B cell (primary cell): ENCODE measurements at regions not wholly inside any gene's neighbourhood (a gene's known extent, or its start where the extent isn't known, plus 50 kb on each side); places are given as distances from the start of the nearest gene placed in this dataset.

Source experiments
- ATAC-seq: fragments of 200-7000 bp; cut with Tn5 transposase; one replicate; pipeline ENCODE4 v1.10.0; 2021; ENCODE audit warnings: low read depth, mild to moderate bottlenecking, moderate number of reproducible peaks, moderate library complexity
- CTCF ChIA-PET: fragments of 350-600 bp; sonication (Branson Sonifier 250); formaldehyde crosslinking; loops from one replicate; lab custom pipeline; 2021; ENCODE audit warnings: antibody characterized with exemption, inconsistent platforms; lab: Charles Lee
- POLR2A ChIA-PET: fragments of 350-600 bp; sonication (Branson Sonifier 250); formaldehyde crosslinking; loops from one replicate; lab custom pipeline; 2021; ENCODE audit warnings: antibody characterized with exemption; lab: Charles Lee
- DNase-seq: peaks from one replicate; pipeline ENCODE4 v3.0.0; 2013
- H2AFZ ChIP-seq: 2 replicates; pipeline ENCODE4 v1.6.1; 2012; ENCODE audit warnings: mild to moderate bottlenecking, low read depth, low read length; ENCODE audit not compliant: insufficient read depth, poor library complexity, severe bottlenecking
- H3K27ac ChIP-seq, 2 donors: 1 replicate in 1 of 2; 2 replicates in 1 of 2; pipeline ENCODE4 v1.5.1; 2012 to 2013; ENCODE audit warnings: low read length in 2 of 2, mild to moderate bottlenecking in 2 of 2, moderate library complexity in 1 of 2
- H3K27me3 ChIP-seq, 4 experiments: fragments of 200-600 bp in 1 of 4; sonication (generic) in 1 of 4; replicated peaks in 1 of 4; 1 replicate in 2 of 4; 2 replicates in 2 of 4; pipeline versions ENCODE4 v1.6.1 to v1.7.0; 2013 to 2016; ENCODE audit warnings: low read length in 3 of 4, mild to moderate bottlenecking in 2 of 4, mixed read lengths in 1 of 4, moderate library complexity in 1 of 4; ENCODE audit not compliant: insufficient read depth in 4 of 4, control insufficient read depth in 3 of 4; ENCODE audit errors: control extremely low read depth in 1 of 4
- H3K36me3 ChIP-seq, 2 experiments: replicated peaks in 1 of 2; 1 replicate in 1 of 2; 2 replicates in 1 of 2; pipeline versions ENCODE4 v1.6.1 to v1.7.1; 2013; ENCODE audit warnings: low read length in 1 of 2; ENCODE audit not compliant: insufficient read depth in 2 of 2, control insufficient read depth in 1 of 2; ENCODE audit errors: control extremely low read depth in 1 of 2, extremely low read depth in 1 of 2
- H3K4me1 ChIP-seq, 2 donors: fragments of 200-600 bp in 1 of 2; sonication (generic) in 1 of 2; 1 replicate in 1 of 2; 2 replicates in 1 of 2; pipeline versions ENCODE4 v1.5.1 to v1.6.1; 2013 to 2017; ENCODE audit warnings: low read length in 2 of 2; ENCODE audit not compliant: control insufficient read depth in 2 of 2, insufficient read depth in 2 of 2
- H3K4me2 ChIP-seq: replicated peaks from 2 replicates; pipeline ENCODE3; 2012; ENCODE audit warnings: mild to moderate bottlenecking, low read depth, low read length; ENCODE audit not compliant: poor library complexity, severe bottlenecking
- H3K4me3 ChIP-seq, 5 experiments: fragments of 200-600 bp in 1 of 5; sonication (generic) in 1 of 5; 1 replicate in 3 of 5; 2 replicates in 2 of 5; pipeline versions ENCODE4 v1.5.1 to v1.7.0; 2011 to 2016; ENCODE audit warnings: low read length in 4 of 5, mild to moderate bottlenecking in 4 of 5, low read depth in 2 of 5, control low read depth in 1 of 5, moderate library complexity in 1 of 5; ENCODE audit not compliant: insufficient read depth in 1 of 5; ENCODE audit errors: control extremely low read depth in 1 of 5, extremely low read depth in 1 of 5
- H3K79me2 ChIP-seq: fragments of 200-600 bp; sonication (generic); one replicate; pipeline ENCODE4 v1.6.0; 2016; ENCODE audit warnings: low read length; ENCODE audit not compliant: control insufficient read depth, insufficient read depth
- H3K9ac ChIP-seq: fragments of 200-600 bp; sonication (generic); 2 replicates; pipeline ENCODE4 v1.6.1; 2017; ENCODE audit warnings: mild to moderate bottlenecking, low read length, moderate library complexity
- H3K9me3 ChIP-seq, 3 donors: one replicate each; pipeline versions ENCODE4 v1.6.1 to v1.7.1; 2013; ENCODE audit warnings: low read length in 2 of 3; ENCODE audit not compliant: control insufficient read depth in 2 of 3, insufficient read depth in 1 of 3; ENCODE audit errors: control extremely low read depth in 1 of 3
- H4K20me1 ChIP-seq: 2 replicates; pipeline ENCODE4 v1.6.0; 2012; ENCODE audit warnings: mild to moderate bottlenecking, low read length; ENCODE audit not compliant: insufficient read depth, control insufficient read depth, poor library complexity, severe bottlenecking
- H3K27ac Mint-ChIP-seq: one replicate; pipeline ENCODE4 v1.8.0; 2021; ENCODE audit warnings: mixed read lengths
- H3K27me3 Mint-ChIP-seq: one replicate; pipeline ENCODE4 v1.8.0; 2021; ENCODE audit warnings: mixed read lengths
- H3K4me1 Mint-ChIP-seq: one replicate; pipeline ENCODE4 v1.8.0; 2021; ENCODE audit warnings: mixed read lengths
- H3K4me3 Mint-ChIP-seq: one replicate; pipeline ENCODE4 v1.8.0; 2021; ENCODE audit warnings: mixed read lengths
- H3K9me3 Mint-ChIP-seq: one replicate; pipeline ENCODE4 v1.8.0; 2022; ENCODE audit warnings: mixed read lengths; ENCODE audit not compliant: insufficient read depth
- CTCF ChIP-seq: fragments of 200-600 bp; IDR thresholded peaks from one replicate; pipeline ENCODE4 v1.8.0; 2022; ENCODE audit warnings: antibody characterized with exemption, mild to moderate bottlenecking
- EZH2 ChIP-seq: IDR thresholded peaks from 2 replicates; pipeline ENCODE4 v1.6.1; 2012; ENCODE audit warnings: borderline replicate concordance, low read depth, mild to moderate bottlenecking, moderate library complexity, low read length; ENCODE audit not compliant: insufficient read depth, poor library complexity, severe bottlenecking
- WGBS: methylation state at CpG from one replicate; pipeline ENCODE4 v1.1.5; 2013; ENCODE audit warnings: missing lambda C conversion rate; ENCODE audit not compliant: insufficient coverage; 5-methylcytosine and 5-hydroxymethylcytosine counted together
- intact Hi-C: fragments of 100-400 bp; cut with micrococcal nuclease; formaldehyde crosslinking; loops from one replicate; pipeline ENCODE4 v1.10.0; 2022

GRCh38 chr1:29499104-29499650 lies 262.9 kb downstream of the PTPRU start:
- ChIA-PET POLR2A (no interaction called here), CTCF (no interaction called here)
- Histone ChIP-seq H3K9ac (no peak overlapping the region), H3K4me3 (no peak overlapping the region), H3K27ac (no peak overlapping the region), H3K36me3 (no peaks in the 10 kb centered on the region), H3K27me3 (peaks cover 0 to 9% (median 3%) of the 10 kb centered on the region in 4 experiments), H3K4me1 (no peaks in the 10 kb centered on the region), H3K4me2 (no peak overlapping the region), H4K20me1 (no peaks in the 10 kb centered on the region), H3K9me3 (peaks cover 0 to 19% (median 6%) of the 10 kb centered on the region in 3 donors), H2AFZ (no peak overlapping the region), H3K79me2 (no peaks in the 10 kb centered on the region)
- Mint-ChIP-seq H3K27me3 (peaks cover 34% of the 10 kb centered on the region), H3K4me1 (no peaks in the 10 kb centered on the region), H3K27ac (no peak overlapping the region), H3K9me3 (peaks cover 4% of the 10 kb centered on the region), H3K4me3 (no peak overlapping the region)
- TF ChIP-seq CTCF (no peak), EZH2 (no peak)
- intact Hi-C loops: no loop called here
- 70% methylated on average over 6 of the region's 9 CpGs for WGBS
- DNase-seq: no peak
- no peak for ATAC-seq

- no peak overlapping the region for H3K4me2 ChIP-seq
These were observed 262.1 kb downstream of the PTPRU start for GRCh38 chr1:29498126-29499103.

More at GRCh38 chr1:29498126-29499103, 262.1 kb downstream of the PTPRU start:
- DNase-seq: no peak
- Mint-ChIP-seq H3K4me3 (no peak overlapping the region), H3K27me3 (peaks cover 31% of the 10 kb centered on the region), H3K27ac (no peak overlapping the region), H3K4me1 (no peaks in the 10 kb centered on the region), H3K9me3 (peaks cover 4% of the 10 kb centered on the region)
- 83% methylated on average over 14 of the region's 14 CpGs for WGBS
- Histone ChIP-seq H3K9me3 (peaks cover 0 to 19% (median 6%) of the 10 kb centered on the region in 3 donors), H3K27ac (no peak overlapping the region), H3K79me2 (no peaks in the 10 kb centered on the region), H3K27me3 (peaks cover 0 to 9% (median 3%) of the 10 kb centered on the region in 4 experiments), H3K9ac (no peak overlapping the region), H3K4me3 (no peak overlapping the region), H3K4me1 (no peaks in the 10 kb centered on the region), H2AFZ (no peak overlapping the region), H4K20me1 (no peaks in the 10 kb centered on the region), H3K36me3 (no peaks in the 10 kb centered on the region)
- TF ChIP-seq CTCF (no peak), EZH2 (no peak)
- ChIA-PET CTCF (no interaction called here), POLR2A (no interaction called here)
- intact Hi-C loops: no loop called here
- ATAC-seq: no peak
